Heart left ventricle (tissue), 13 donors: ENCODE measurements at regions not wholly inside any gene's neighbourhood (a gene's known extent, or its start where the extent isn't known, plus 50 kb on each side); places are given as distances from the start of the nearest gene placed in this dataset.

Experiments
- POLR2A ChIP-seq, 2 donors: fragments of 450-650 bp; IDR thresholded peaks; one replicate each; pipeline ENCODE4 v1.6.1; 2017; ENCODE audit warnings: antibody characterized with exemption in 2 of 2, mild to moderate bottlenecking in 2 of 2, moderate library complexity in 2 of 2
- TF ChIP-seq, protein P1 (sequence below), 12 donors: fragments of 200-600 bp; sonication (generic) in 4 of 12; IDR thresholded peaks; one replicate each; pipeline versions ENCODE4 v1.5.0 to v1.8.0; 2018 to 2022; ENCODE audit warnings: antibody characterized with exemption in 12 of 12, mild to moderate bottlenecking in 5 of 12
- donor health status: ischemic (EF 13 %, LVEDD 7.1; RV severe dilation, severe dysfunction).
- donor health status: DM: no; HTN: yes; CAD: no.
- donor health status: DM: no; HTN: no; CAD: no.
- donor health status: ischemic (EF 25% LVEDD 6.9; RV normal size, moderate dysfunction).
- donor health status: ischemic (EF 25% LVEDD 5.7; RV mildly dilated, moderate dysfunction).
- donor health status: ischemic (EF 35%, LVEDD 5.7; RV mildly dilated, moderate dysfunction).
- donor health status: nonischemic (EF 11% LVEDD 7.7; RV severe dilation, severe dysfunction).
- donor health status: DM: yes; HTN: yes; CAD: no.
- donor health status: PGD.
- donor health status: ischemic (EF 29% LVEDD 5.4; RV normal size, mild dysfunction).
- donor health status: nonischemic (EF 23%, LVEDD 6.1; RV moderate dilation, normal function).

- TF ChIP-seq, protein P1, sequence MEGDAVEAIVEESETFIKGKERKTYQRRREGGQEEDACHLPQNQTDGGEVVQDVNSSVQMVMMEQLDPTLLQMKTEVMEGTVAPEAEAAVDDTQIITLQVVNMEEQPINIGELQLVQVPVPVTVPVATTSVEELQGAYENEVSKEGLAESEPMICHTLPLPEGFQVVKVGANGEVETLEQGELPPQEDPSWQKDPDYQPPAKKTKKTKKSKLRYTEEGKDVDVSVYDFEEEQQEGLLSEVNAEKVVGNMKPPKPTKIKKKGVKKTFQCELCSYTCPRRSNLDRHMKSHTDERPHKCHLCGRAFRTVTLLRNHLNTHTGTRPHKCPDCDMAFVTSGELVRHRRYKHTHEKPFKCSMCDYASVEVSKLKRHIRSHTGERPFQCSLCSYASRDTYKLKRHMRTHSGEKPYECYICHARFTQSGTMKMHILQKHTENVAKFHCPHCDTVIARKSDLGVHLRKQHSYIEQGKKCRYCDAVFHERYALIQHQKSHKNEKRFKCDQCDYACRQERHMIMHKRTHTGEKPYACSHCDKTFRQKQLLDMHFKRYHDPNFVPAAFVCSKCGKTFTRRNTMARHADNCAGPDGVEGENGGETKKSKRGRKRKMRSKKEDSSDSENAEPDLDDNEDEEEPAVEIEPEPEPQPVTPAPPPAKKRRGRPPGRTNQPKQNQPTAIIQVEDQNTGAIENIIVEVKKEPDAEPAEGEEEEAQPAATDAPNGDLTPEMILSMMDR (IDR thresholded peaks at IDR 0.05) = no peak
- no peak for TF ChIP-seq POLR2A (IDR thresholded peaks at IDR 0.05)
Observed at GRCh38 chr7:17558135-17558534, 259.7 kb downstream of the AHR start.
